GM23338 (cell line): ENCODE measurements at regions not wholly inside any gene's neighbourhood (a gene's known extent, or its start where the extent isn't known, plus 50 kb on each side); places are given as distances from the start of the nearest gene placed in this dataset.

Experiments used
- ATAC-seq: fragments of 200-7000 bp; cut with Tn5 transposase; 3 replicates; pipeline ENCODE4 v1.9.1; 2020
- DNase-seq: peaks from one replicate; pipeline ENCODE4 v3.0.0-alpha.2; 2015; ENCODE audit warnings: low spot score
- H2AFZ ChIP-seq: fragments of 200-600 bp; sonication (generic); 2 replicates; pipeline ENCODE4 v1.8.0; 2016; ENCODE audit warnings: antibody characterized with exemption, mild to moderate bottlenecking, moderate library complexity
- H3F3A ChIP-seq: fragments of 200-600 bp; sonication (generic); replicated peaks from 2 replicates; pipeline ENCODE4 v1.8.0; 2017; ENCODE audit warnings: antibody characterized with exemption, mixed run types, low read depth
- H3K27ac ChIP-seq: fragments of 200-600 bp; sonication (generic); 2 replicates; pipeline ENCODE4 v1.6.1; 2016; ENCODE audit warnings: low read depth
- H3K27me3 ChIP-seq: fragments of 200-600 bp; sonication (generic); 2 replicates; pipeline ENCODE4 v1.8.0; 2016; ENCODE audit warnings: mild to moderate bottlenecking, mixed run types, moderate library complexity; ENCODE audit not compliant: insufficient read depth
- H3K36me3 ChIP-seq: fragments of 200-600 bp; sonication (generic); 2 replicates; pipeline ENCODE4 v1.8.0; 2016; ENCODE audit warnings: mild to moderate bottlenecking; ENCODE audit not compliant: insufficient read depth
- H3K4me1 ChIP-seq: fragments of 200-600 bp; sonication (generic); 2 replicates; pipeline ENCODE4 v1.8.0; 2016; ENCODE audit warnings: mild to moderate bottlenecking, moderate library complexity; ENCODE audit not compliant: insufficient read depth
- H3K4me2 ChIP-seq: fragments of 200-600 bp; sonication (generic); 2 replicates; pipeline ENCODE4 v1.7.1; 2017; ENCODE audit warnings: mixed run types
- H3K4me3 ChIP-seq: fragments of 200-600 bp; sonication (generic); 2 replicates; pipeline ENCODE4 v1.6.1; 2016; ENCODE audit warnings: mixed run types
- H3K79me2 ChIP-seq: fragments of 200-600 bp; sonication (generic); replicated peaks from 2 replicates; pipeline ENCODE4 v1.8.0; 2017; ENCODE audit warnings: mild to moderate bottlenecking; ENCODE audit not compliant: insufficient read depth
- H3K9me2 ChIP-seq: fragments of 200-600 bp; sonication (generic); 2 replicates; pipeline ENCODE4 v1.8.0; 2017; ENCODE audit not compliant: insufficient read depth
- H4K20me1 ChIP-seq: fragments of 200-600 bp; sonication (generic); replicated peaks from 2 replicates; pipeline ENCODE4 v1.8.0; 2017; ENCODE audit warnings: mild to moderate bottlenecking; ENCODE audit not compliant: insufficient read depth
- H3K27ac Mint-ChIP-seq: 2 replicates; pipeline ENCODE4 v1.8.0; 2020; ENCODE audit warnings: inconsistent platforms, mild to moderate bottlenecking, moderate library complexity, mixed read lengths
- H3K27me3 Mint-ChIP-seq: 3 replicates; pipeline ENCODE4 v1.8.0; 2022; ENCODE audit warnings: low read depth, mild to moderate bottlenecking, moderate library complexity, mixed read lengths, inconsistent platforms; ENCODE audit not compliant: insufficient read depth, poor library complexity
- H3K36me3 Mint-ChIP-seq: 3 replicates; pipeline ENCODE4 v1.8.0; 2021; ENCODE audit warnings: low read depth, mild to moderate bottlenecking, inconsistent platforms, moderate library complexity, mixed read lengths
- H3K4me1 Mint-ChIP-seq: 3 replicates; pipeline ENCODE4 v1.8.0; 2020; ENCODE audit warnings: mild to moderate bottlenecking, inconsistent platforms, mixed read lengths
- H3K4me3 Mint-ChIP-seq: 3 replicates; pipeline ENCODE4 v1.8.0; 2021; ENCODE audit warnings: moderate library complexity, mild to moderate bottlenecking, inconsistent platforms, mixed read lengths
- H3K9me3 Mint-ChIP-seq: 3 replicates; pipeline ENCODE4 v1.8.0; 2020; ENCODE audit warnings: moderate library complexity, mild to moderate bottlenecking, inconsistent platforms, mixed read lengths
- EZH2 ChIP-seq: fragments of 200-600 bp; sonication (generic); IDR thresholded peaks from one replicate; pipeline ENCODE4 v1.8.0; 2017; ENCODE audit warnings: antibody characterized with exemption, mild to moderate bottlenecking, low read depth; ENCODE audit not compliant: unreplicated experiment
- EZH2phosphoT487 ChIP-seq: fragments of 200-600 bp; sonication (generic); IDR thresholded peaks from one replicate; pipeline ENCODE4 v1.8.1; 2018; ENCODE audit warnings: antibody characterized with exemption; ENCODE audit not compliant: unreplicated experiment
- JUNB ChIP-seq: IDR thresholded peaks from one replicate; pipeline ENCODE4 v1.6.1; 2016; ENCODE audit warnings: antibody characterized with exemption; ENCODE audit not compliant: unreplicated experiment
- POLR2AphosphoS5 ChIP-seq: IDR thresholded peaks from 2 replicates; pipeline ENCODE4 v1.6.1; 2016; ENCODE audit warnings: antibody characterized with exemption, low read depth
- STAT1 ChIP-seq: IDR thresholded peaks from one replicate; pipeline ENCODE4 v1.6.1; 2016; ENCODE audit warnings: antibody characterized with exemption; ENCODE audit not compliant: unreplicated experiment
- ZNF114 ChIP-seq: fragments of 250-450 bp; sonication (Bioruptor Pico); IDR thresholded peaks from 2 replicates; pipeline ENCODE4 v1.5.0; 2020; ENCODE audit warnings: mild to moderate bottlenecking, moderate library complexity
- TF ChIP-seq, protein P1 (sequence below), 2 experiments: fragments of 200-600 bp in 1 of 2; sonication (generic) in 1 of 2; conservative IDR thresholded peaks; 2 replicates each; pipeline versions ENCODE4 v1.5.1 to v1.6.1; 2016 to 2017; ENCODE audit warnings: antibody characterized with exemption in 2 of 2, low read depth in 2 of 2, mild to moderate bottlenecking in 2 of 2, moderate library complexity in 1 of 2
- TF ChIP-seq, protein P2 (sequence below): fragments of 250-450 bp; sonication (Bioruptor Pico); IDR thresholded peaks from 2 replicates; pipeline ENCODE4 v1.5.0; 2020; ENCODE audit warnings: mild to moderate bottlenecking, moderate library complexity

DNA sequence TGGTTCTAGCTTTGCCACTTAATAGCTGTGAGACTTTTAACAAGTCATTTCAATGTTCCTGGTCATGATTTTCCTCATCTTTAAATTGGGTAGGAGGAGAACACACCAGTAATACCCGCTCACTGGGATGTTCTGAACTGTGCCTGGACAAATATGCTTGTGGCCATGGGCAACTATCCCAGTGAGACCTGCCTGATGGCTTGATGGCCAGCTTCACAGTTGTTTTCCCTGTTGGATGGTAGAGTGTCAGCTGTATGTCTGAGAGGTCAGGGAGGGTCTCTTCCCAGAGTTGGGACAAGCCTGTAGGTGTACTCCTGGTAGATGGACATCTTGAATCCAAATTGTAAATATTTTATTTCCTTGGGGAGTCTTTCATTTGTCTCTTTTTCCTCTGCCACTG is 92.5 kb upstream of the PFN2 start (continued):
- TF ChIP-seq STAT1: no peak
- no peak for TF ChIP-seq ZNF114 (CRISPR knock-in tag)
- TF ChIP-seq, protein P1, sequence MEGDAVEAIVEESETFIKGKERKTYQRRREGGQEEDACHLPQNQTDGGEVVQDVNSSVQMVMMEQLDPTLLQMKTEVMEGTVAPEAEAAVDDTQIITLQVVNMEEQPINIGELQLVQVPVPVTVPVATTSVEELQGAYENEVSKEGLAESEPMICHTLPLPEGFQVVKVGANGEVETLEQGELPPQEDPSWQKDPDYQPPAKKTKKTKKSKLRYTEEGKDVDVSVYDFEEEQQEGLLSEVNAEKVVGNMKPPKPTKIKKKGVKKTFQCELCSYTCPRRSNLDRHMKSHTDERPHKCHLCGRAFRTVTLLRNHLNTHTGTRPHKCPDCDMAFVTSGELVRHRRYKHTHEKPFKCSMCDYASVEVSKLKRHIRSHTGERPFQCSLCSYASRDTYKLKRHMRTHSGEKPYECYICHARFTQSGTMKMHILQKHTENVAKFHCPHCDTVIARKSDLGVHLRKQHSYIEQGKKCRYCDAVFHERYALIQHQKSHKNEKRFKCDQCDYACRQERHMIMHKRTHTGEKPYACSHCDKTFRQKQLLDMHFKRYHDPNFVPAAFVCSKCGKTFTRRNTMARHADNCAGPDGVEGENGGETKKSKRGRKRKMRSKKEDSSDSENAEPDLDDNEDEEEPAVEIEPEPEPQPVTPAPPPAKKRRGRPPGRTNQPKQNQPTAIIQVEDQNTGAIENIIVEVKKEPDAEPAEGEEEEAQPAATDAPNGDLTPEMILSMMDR (conservative IDR thresholded peaks at IDR 0.05; ENCODE audit: low read depth in 2 of 2): no peak

DNA sequence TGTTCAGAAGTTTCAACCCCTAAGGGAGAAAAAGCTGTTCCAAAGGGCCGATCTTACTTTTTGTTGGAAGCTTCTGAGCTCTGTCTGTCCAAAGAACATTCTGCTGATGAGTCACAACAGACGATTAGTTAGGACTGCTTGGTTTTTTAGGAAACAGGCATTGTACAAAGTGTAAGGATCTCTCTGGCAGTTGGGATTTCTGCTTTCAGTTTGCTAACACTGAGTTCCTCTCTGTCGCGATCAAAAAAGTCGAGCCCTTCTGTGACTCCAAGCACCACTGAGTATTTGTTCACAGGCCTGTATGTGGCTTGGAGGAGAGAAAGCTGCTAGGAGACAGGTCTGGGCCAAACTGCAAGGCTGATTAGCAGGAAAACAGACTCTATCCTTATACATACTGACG is 91.8 kb upstream of the PFN2 start:
- Mint-ChIP-seq H3K4me1 (no peaks in the 10 kb centered on the region; the same call in 1 of the 3 replicates), H3K27ac (no peak overlapping the region)

DNA sequence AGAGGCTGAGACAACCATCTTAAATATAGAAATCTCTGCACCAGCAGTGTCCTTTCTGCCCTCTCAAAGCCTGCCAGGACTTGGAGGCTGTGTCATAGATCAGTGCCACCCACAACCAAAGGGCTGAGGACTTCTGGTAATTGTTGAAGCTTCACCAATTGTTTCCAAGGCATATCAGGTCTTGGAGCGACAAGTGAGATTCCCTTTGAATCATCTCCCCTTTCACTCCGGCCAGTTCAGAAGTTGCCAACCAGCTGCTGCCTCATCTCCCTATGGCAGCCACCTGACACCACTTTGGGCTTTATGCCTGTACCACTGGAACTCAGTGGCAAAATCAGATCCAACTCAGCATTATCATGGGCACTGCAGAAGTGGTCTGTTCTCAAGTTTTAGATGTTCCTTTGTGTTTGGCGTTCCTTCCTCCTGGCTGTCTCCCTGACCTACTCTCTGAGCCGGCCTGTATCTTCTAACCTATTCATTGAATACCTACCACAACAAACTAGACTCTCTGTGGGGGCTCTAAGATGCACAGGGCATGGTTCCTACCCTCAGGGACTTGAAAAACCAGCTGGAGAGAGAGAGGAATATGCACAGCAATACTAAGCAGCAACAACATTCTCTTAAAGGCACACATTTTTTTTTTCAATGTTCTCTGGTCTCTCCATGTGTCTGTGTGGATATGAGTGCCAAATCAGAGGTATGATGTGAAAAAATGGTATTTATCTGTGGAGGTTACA is 90.8 kb upstream of the PFN2 start:
- Histone ChIP-seq H3K4me1 (peaks cover 5% of the 10 kb centered on the region; the same call in 1 of the 2 replicates), H3K27ac (no peak overlapping the region), H3K4me3 (no peak overlapping the region), H3K9me2 (no peaks in the 10 kb centered on the region), H3K79me2 (no peaks in the 10 kb centered on the region), H4K20me1 (no peaks in the 10 kb centered on the region), H3K27me3 (no peaks in the 10 kb centered on the region), H3F3A (no peaks in the 10 kb centered on the region), H2AFZ (no peak overlapping the region; the same call in 1 of the 2 replicates), H3K36me3 (no peaks in the 10 kb centered on the region), H3K4me2 (no peak overlapping the region)
- Mint-ChIP-seq H3K9me3 (no peaks in the 10 kb centered on the region), H3K4me1 (no peaks in the 10 kb centered on the region; the same call in 1 of the 3 replicates), H3K36me3 (no peaks in the 10 kb centered on the region), H3K27me3 (no peaks in the 10 kb centered on the region), H3K27ac (no peak overlapping the region), H3K4me3 (no peak overlapping the region)
- DNase-seq (no peak), ATAC-seq (no peak)
- TF ChIP-seq, protein P2, sequence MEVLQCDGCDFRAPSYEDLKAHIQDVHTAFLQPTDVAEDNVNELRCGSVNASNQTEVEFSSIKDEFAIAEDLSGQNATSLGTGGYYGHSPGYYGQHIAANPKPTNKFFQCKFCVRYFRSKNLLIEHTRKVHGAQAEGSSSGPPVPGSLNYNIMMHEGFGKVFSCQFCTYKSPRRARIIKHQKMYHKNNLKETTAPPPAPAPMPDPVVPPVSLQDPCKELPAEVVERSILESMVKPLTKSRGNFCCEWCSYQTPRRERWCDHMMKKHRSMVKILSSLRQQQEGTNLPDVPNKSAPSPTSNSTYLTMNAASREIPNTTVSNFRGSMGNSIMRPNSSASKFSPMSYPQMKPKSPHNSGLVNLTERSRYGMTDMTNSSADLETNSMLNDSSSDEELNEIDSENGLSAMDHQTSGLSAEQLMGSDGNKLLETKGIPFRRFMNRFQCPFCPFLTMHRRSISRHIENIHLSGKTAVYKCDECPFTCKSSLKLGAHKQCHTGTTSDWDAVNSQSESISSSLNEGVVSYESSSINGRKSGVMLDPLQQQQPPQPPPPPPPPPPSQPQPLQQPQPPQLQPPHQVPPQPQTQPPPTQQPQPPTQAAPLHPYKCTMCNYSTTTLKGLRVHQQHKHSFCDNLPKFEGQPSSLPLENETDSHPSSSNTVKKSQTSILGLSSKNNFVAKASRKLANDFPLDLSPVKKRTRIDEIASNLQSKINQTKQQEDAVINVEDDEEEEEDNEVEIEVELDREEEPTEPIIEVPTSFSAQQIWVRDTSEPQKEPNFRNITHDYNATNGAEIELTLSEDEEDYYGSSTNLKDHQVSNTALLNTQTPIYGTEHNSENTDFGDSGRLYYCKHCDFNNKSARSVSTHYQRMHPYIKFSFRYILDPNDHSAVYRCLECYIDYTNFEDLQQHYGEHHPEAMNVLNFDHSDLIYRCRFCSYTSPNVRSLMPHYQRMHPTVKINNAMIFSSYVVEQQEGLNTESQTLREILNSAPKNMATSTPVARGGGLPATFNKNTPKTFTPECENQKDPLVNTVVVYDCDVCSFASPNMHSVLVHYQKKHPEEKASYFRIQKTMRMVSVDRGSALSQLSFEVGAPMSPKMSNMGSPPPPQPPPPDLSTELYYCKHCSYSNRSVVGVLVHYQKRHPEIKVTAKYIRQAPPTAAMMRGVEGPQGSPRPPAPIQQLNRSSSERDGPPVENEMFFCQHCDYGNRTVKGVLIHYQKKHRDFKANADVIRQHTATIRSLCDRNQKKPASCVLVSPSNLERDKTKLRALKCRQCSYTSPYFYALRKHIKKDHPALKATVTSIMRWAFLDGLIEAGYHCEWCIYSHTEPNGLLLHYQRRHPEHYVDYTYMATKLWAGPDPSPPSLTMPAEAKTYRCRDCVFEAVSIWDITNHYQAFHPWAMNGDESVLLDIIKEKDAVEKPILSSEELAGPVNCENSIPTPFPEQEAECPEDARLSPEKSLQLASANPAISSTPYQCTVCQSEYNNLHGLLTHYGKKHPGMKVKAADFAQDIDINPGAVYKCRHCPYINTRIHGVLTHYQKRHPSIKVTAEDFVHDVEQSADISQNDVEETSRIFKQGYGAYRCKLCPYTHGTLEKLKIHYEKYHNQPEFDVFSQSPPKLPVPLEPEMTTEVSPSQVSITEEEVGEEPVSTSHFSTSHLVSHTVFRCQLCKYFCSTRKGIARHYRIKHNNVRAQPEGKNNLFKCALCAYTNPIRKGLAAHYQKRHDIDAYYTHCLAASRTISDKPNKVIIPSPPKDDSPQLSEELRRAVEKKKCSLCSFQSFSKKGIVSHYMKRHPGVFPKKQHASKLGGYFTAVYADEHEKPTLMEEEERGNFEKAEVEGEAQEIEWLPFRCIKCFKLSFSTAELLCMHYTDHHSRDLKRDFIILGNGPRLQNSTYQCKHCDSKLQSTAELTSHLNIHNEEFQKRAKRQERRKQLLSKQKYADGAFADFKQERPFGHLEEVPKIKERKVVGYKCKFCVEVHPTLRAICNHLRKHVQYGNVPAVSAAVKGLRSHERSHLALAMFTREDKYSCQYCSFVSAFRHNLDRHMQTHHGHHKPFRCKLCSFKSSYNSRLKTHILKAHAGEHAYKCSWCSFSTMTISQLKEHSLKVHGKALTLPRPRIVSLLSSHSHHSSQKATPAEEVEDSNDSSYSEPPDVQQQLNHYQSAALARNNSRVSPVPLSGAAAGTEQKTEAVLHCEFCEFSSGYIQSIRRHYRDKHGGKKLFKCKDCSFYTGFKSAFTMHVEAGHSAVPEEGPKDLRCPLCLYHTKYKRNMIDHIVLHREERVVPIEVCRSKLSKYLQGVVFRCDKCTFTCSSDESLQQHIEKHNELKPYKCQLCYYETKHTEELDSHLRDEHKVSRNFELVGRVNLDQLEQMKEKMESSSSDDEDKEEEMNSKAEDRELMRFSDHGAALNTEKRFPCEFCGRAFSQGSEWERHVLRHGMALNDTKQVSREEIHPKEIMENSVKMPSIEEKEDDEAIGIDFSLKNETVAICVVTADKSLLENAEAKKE (CRISPR knock-in tag): no peak
- no peak for TF ChIP-seq JUNB
- TF ChIP-seq EZH2phosphoT487: no peak
- TF ChIP-seq STAT1: no peak

More for the DNA sequence above, 91.8 kb upstream of the PFN2 start:
- Histone ChIP-seq H3K4me2 (no peak overlapping the region), H4K20me1 (no peaks in the 10 kb centered on the region), H3K27me3 (no peaks in the 10 kb centered on the region), H3F3A (no peaks in the 10 kb centered on the region), H3K4me1 (peaks cover 5% of the 10 kb centered on the region; the same call in 1 of the 2 replicates), H3K4me3 (no peak overlapping the region), H3K27ac (no peak overlapping the region; the same call in 1 of the 2 replicates), H3K79me2 (no peaks in the 10 kb centered on the region), H2AFZ (peak overlapping the region; percentile 89; the same call in 1 of the 2 replicates), H3K9me2 (no peaks in the 10 kb centered on the region), H3K36me3 (no peaks in the 10 kb centered on the region)
- H3K36me3 Mint-ChIP-seq: no peaks in the 10 kb centered on the region
- TF ChIP-seq, protein P1 (conservative IDR thresholded peaks at IDR 0.05; ENCODE audit: low read depth in 2 of 2): no peak
- TF ChIP-seq EZH2 (no peak), POLR2AphosphoS5 (no peak)
- no peaks in the 10 kb centered on the region for H3K27me3 Mint-ChIP-seq
- DNase-seq (no peak), ATAC-seq (peak; percentile 32; the same call in 2 of the 3 replicates)
- no peaks in the 10 kb centered on the region for H3K9me3 Mint-ChIP-seq
- H3K4me3 Mint-ChIP-seq: no peak overlapping the region
